Mesendoderm (in vitro differentiated cells): ENCODE measurements at regions not wholly inside any gene's neighbourhood (a gene's known extent, or its start where the extent isn't known, plus 50 kb on each side); places are given as distances from the start of the nearest gene placed in this dataset.

ENCODE experiments used
- DNase-seq: peaks from one replicate; pipeline ENCODE4 v3.0.0; 2013
- H2AK5ac ChIP-seq: 2 replicates; pipeline ENCODE4 v1.6.1; 2013; ENCODE audit warnings: low read length, inconsistent platforms
- H2BK120ac ChIP-seq: 2 replicates; pipeline ENCODE4 v1.6.1; 2013; ENCODE audit warnings: low read depth, mild to moderate bottlenecking, low read length, moderate library complexity, mixed read lengths
- H2BK15ac ChIP-seq: replicated peaks from 2 replicates; pipeline ENCODE4 v1.6.1; 2013; ENCODE audit warnings: low read depth, mild to moderate bottlenecking, moderate library complexity
- H2BK5ac ChIP-seq: 2 replicates; pipeline ENCODE4 v1.6.1; 2013; ENCODE audit warnings: low read length, inconsistent platforms
- H3K18ac ChIP-seq: 2 replicates; pipeline ENCODE4 v1.6.1; 2013; ENCODE audit warnings: mild to moderate bottlenecking, low read length, mixed read lengths
- H3K23ac ChIP-seq: one replicate; pipeline ENCODE4 v1.6.1; 2013; ENCODE audit warnings: low read length
- H3K27ac ChIP-seq: 2 replicates; pipeline ENCODE4 v1.5.1; 2013; ENCODE audit warnings: low read depth, mild to moderate bottlenecking, inconsistent platforms, low read length, moderate library complexity
- H3K27me3 ChIP-seq: 2 replicates; pipeline ENCODE4 v1.6.1; 2013; ENCODE audit warnings: low read length, control low read depth, mild to moderate bottlenecking, inconsistent platforms; ENCODE audit not compliant: insufficient read depth, poor library complexity
- H3K36me3 ChIP-seq: 2 replicates; pipeline ENCODE4 v1.6.1; 2013; ENCODE audit warnings: low read length, inconsistent platforms; ENCODE audit not compliant: control insufficient read depth, insufficient read depth
- H3K4ac ChIP-seq: one replicate; pipeline ENCODE4 v1.6.1; 2013; ENCODE audit warnings: low read depth, mild to moderate bottlenecking, low read length, moderate library complexity
- H3K4me1 ChIP-seq: 2 replicates; pipeline ENCODE4 v1.6.1; 2013; ENCODE audit warnings: low read depth, low read length, inconsistent platforms; ENCODE audit not compliant: control insufficient read depth
- H3K4me2 ChIP-seq: 2 replicates; pipeline ENCODE4 v1.6.1; 2013; ENCODE audit warnings: low read length
- H3K4me3 ChIP-seq: 2 replicates; pipeline ENCODE4 v1.5.1; 2013; ENCODE audit warnings: mild to moderate bottlenecking, low read length
- H3K56ac ChIP-seq: one replicate; pipeline ENCODE4 v1.6.1; 2013; ENCODE audit warnings: low read length
- H3K79me1 ChIP-seq: 2 replicates; pipeline ENCODE4 v1.6.1; 2013; ENCODE audit warnings: low read length, inconsistent platforms
- H3K79me2 ChIP-seq: 2 replicates; pipeline ENCODE4 v1.6.1; 2013; ENCODE audit warnings: mild to moderate bottlenecking, low read length; ENCODE audit not compliant: control insufficient read depth, insufficient read depth
- H3K9ac ChIP-seq: 2 replicates; pipeline ENCODE4 v1.6.1; 2013; ENCODE audit warnings: low read length, inconsistent platforms
- H4K5ac ChIP-seq: one replicate; pipeline ENCODE4 v1.6.1; 2013; ENCODE audit warnings: low read length
- H4K8ac ChIP-seq: one replicate; pipeline ENCODE4 v1.6.1; 2013; ENCODE audit warnings: low read depth, mild to moderate bottlenecking, control low read depth, low read length, moderate library complexity
- WGBS: extraction: QIAGEN DNeasy Blood & Tissue Kit; methylation state at CpG from one replicate; pipeline ENCODE4 v1.1.7; 2013; ENCODE audit warnings: low lambda C conversion rate, missing lambda C conversion rate; ENCODE audit not compliant: insufficient coverage; ENCODE audit errors: extremely low coverage; 5-methylcytosine and 5-hydroxymethylcytosine counted together

GRCh38 chr15:69525543-69525942 is 72.9 kb downstream of the RPLP1 start:
- Histone ChIP-seq H3K79me1 (no peaks in the 10 kb centered on the region), H2BK120ac (no peak overlapping the region), H3K27ac (no peak overlapping the region), H3K27me3 (no peaks in the 10 kb centered on the region), H2BK5ac (no peak overlapping the region), H3K23ac (no peak overlapping the region), H3K56ac (no peak overlapping the region), H4K8ac (no peak overlapping the region), H3K79me2 (no peaks in the 10 kb centered on the region), H3K4me1 (no peaks in the 10 kb centered on the region), H3K18ac (no peak overlapping the region), H3K4me3 (no peak overlapping the region), H3K9ac (no peak overlapping the region), H3K4me2 (no peak overlapping the region), H3K36me3 (no peaks in the 10 kb centered on the region), H2AK5ac (no peak overlapping the region), H4K5ac (no peak overlapping the region), H3K4ac (no peak overlapping the region), H2BK15ac (no peak overlapping the region)
- no peak for DNase-seq
- WGBS, result no CpG with 5 or more reads among the region's 6 CpGs

GRCh38 chr15:69526081-69527061 is 73.8 kb downstream of the RPLP1 start:
- Histone ChIP-seq H2BK5ac (no peak overlapping the region), H3K4ac (no peak overlapping the region), H4K8ac (no peak overlapping the region), H2AK5ac (no peak overlapping the region), H3K56ac (no peak overlapping the region), H3K4me1 (peaks cover under 1% of the 10 kb centered on the region), H2BK15ac (no peak overlapping the region), H3K23ac (no peak overlapping the region), H3K27me3 (no peaks in the 10 kb centered on the region), H3K79me2 (no peaks in the 10 kb centered on the region), H4K5ac (no peak overlapping the region), H3K9ac (no peak overlapping the region), H3K4me3 (no peak overlapping the region), H3K79me1 (no peaks in the 10 kb centered on the region), H3K36me3 (no peaks in the 10 kb centered on the region), H3K27ac (no peak overlapping the region), H3K4me2 (no peak overlapping the region), H2BK120ac (no peak overlapping the region), H3K18ac (no peak overlapping the region)
- no peak for DNase-seq
- no CpG with 5 or more reads among the region's 17 CpGs for WGBS

GRCh38 chr15:69529141-69529540 is 76.5 kb downstream of the RPLP1 start:
- Histone ChIP-seq H3K18ac (no peak overlapping the region), H3K4me1 (peaks cover 5% of the 10 kb centered on the region)
- no peak for DNase-seq

GRCh38 chr15:69529961-69530633 is 77.5 kb downstream of the RPLP1 start:
- Histone ChIP-seq H3K4me1 (peaks cover 5% of the 10 kb centered on the region), H3K4ac (no peak overlapping the region), H3K23ac (no peak overlapping the region), H3K4me3 (no peak overlapping the region), H3K4me2 (no peak overlapping the region), H3K56ac (no peak overlapping the region), H3K9ac (no peak overlapping the region), H3K79me2 (no peaks in the 10 kb centered on the region), H4K8ac (no peak overlapping the region), H3K18ac (no peak overlapping the region), H2BK5ac (no peak overlapping the region), H2BK120ac (no peak overlapping the region), H3K27me3 (no peaks in the 10 kb centered on the region), H3K36me3 (no peaks in the 10 kb centered on the region), H3K79me1 (no peaks in the 10 kb centered on the region), H3K27ac (no peak overlapping the region), H2BK15ac (no peak overlapping the region), H2AK5ac (no peak overlapping the region), H4K5ac (no peak overlapping the region)
- DNase-seq, result no peak
- no CpG with 5 or more reads among the region's 6 CpGs for WGBS

More at GRCh38 chr15:69529141-69529540, 76.5 kb downstream of the RPLP1 start:
- Histone ChIP-seq H3K9ac (no peak overlapping the region), H3K27ac (no peak overlapping the region), H3K56ac (no peak overlapping the region), H2BK5ac (no peak overlapping the region), H4K8ac (no peak overlapping the region), H3K23ac (no peak overlapping the region), H3K27me3 (no peaks in the 10 kb centered on the region), H3K79me1 (no peaks in the 10 kb centered on the region), H3K4ac (no peak overlapping the region), H3K4me3 (no peak overlapping the region), H2BK120ac (no peak overlapping the region), H3K79me2 (no peaks in the 10 kb centered on the region), H2AK5ac (no peak overlapping the region), H4K5ac (no peak overlapping the region), H3K36me3 (no peaks in the 10 kb centered on the region), H3K4me2 (no peak overlapping the region), H2BK15ac (no peak overlapping the region)
- WGBS, result no CpG with 5 or more reads among the region's 5 CpGs

GRCh38 chr15:69530991-69531664 is 78.5 kb downstream of the RPLP1 start:
- Histone ChIP-seq H3K4me2 (no peak overlapping the region), H3K36me3 (no peaks in the 10 kb centered on the region), H3K23ac (no peak overlapping the region), H3K4ac (no peak overlapping the region), H3K4me1 (peaks cover 5% of the 10 kb centered on the region), H2BK120ac (no peak overlapping the region), H2BK5ac (no peak overlapping the region), H2BK15ac (no peak overlapping the region), H3K27me3 (no peaks in the 10 kb centered on the region), H3K18ac (no peak overlapping the region), H3K56ac (no peak overlapping the region), H3K4me3 (no peak overlapping the region), H4K8ac (no peak overlapping the region), H3K79me1 (no peaks in the 10 kb centered on the region), H4K5ac (no peak overlapping the region), H3K27ac (no peak overlapping the region), H3K79me2 (no peaks in the 10 kb centered on the region), H3K9ac (no peak overlapping the region), H2AK5ac (no peak overlapping the region)
- no peak for DNase-seq
- WGBS, result no CpG with 5 or more reads among the region's 13 CpGs
